SU-DHL-6 (cell line): ENCODE measurements at regions not wholly inside any gene's neighbourhood (a gene's known extent, or its start where the extent isn't known, plus 50 kb on each side); places are given as distances from the start of the nearest gene placed in this dataset.

Experiments
- EZH2phosphoT487 ChIP-seq: fragments of 200-600 bp; sonication (generic), shearing (Covaris generic); conservative IDR thresholded peaks from 2 replicates; pipeline ENCODE4 v1.6.1; 2018; ENCODE audit warnings: mild to moderate bottlenecking, antibody characterized with exemption, low read length, moderate library complexity, mixed read lengths
- TF ChIP-seq, protein P1 (sequence below): fragments of 200-600 bp; sonication (generic); IDR thresholded peaks from one replicate; pipeline ENCODE4 v1.5.1; 2017; ENCODE audit warnings: antibody characterized with exemption, mild to moderate bottlenecking, low read length, moderate library complexity; ENCODE audit not compliant: insufficient read depth, poor library complexity, severe bottlenecking

DNA sequence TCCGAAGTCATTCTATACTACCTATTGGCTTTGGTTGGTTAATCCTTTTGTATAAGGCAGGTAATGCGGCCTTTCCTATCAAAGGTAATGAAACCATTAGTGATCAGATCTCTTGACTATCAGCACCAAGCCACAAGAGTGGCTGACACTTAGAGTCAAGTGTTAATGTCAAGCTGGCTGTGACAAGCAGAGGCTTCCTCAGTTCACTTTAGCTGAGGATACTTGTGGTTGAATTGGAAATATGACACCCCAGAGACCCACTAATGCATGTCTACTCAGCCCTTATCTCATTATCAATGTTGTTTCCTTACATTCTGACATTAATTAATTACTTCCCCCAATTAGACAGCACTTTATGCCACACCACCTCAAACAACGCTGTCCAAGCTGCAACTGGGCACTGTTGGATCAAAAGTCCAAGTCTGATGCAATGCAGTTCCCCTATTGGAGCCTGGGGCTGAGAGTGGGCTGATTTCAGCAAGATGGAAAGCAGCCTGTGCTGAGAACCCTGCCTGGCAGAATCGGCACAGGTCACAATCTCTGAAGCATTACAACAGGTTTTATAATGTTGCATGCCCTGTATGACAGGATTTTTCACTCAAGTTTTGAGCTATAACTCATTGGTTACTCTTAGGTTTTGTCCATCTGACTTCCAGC is 273.5 kb downstream of the COL12A1 start:
- TF ChIP-seq, protein P1, sequence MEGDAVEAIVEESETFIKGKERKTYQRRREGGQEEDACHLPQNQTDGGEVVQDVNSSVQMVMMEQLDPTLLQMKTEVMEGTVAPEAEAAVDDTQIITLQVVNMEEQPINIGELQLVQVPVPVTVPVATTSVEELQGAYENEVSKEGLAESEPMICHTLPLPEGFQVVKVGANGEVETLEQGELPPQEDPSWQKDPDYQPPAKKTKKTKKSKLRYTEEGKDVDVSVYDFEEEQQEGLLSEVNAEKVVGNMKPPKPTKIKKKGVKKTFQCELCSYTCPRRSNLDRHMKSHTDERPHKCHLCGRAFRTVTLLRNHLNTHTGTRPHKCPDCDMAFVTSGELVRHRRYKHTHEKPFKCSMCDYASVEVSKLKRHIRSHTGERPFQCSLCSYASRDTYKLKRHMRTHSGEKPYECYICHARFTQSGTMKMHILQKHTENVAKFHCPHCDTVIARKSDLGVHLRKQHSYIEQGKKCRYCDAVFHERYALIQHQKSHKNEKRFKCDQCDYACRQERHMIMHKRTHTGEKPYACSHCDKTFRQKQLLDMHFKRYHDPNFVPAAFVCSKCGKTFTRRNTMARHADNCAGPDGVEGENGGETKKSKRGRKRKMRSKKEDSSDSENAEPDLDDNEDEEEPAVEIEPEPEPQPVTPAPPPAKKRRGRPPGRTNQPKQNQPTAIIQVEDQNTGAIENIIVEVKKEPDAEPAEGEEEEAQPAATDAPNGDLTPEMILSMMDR = no peak
- TF ChIP-seq EZH2phosphoT487 = no peak
